ENCODE measurements at regions not wholly inside any gene's neighbourhood (a gene's known extent, or its start where the extent isn't known, plus 50 kb on each side); places are given as distances from the start of the nearest gene placed in this dataset.

- TF ChIP-seq RARB (CRISPR knock-in tag; IDR thresholded peaks at IDR 0.05) (no peak), CSRNP3 (CRISPR knock-in tag; IDR thresholded peaks at IDR 0.05) (no peak), PPARA (CRISPR knock-in tag; IDR thresholded peaks at IDR 0.05; ENCODE audit: borderline replicate concordance) (no peak), ZC3H10 (CRISPR knock-in tag; IDR thresholded peaks at IDR 0.05) (no peak), ZFP30 (CRISPR knock-in tag; IDR thresholded peaks at IDR 0.05) (no peak), ZFP3 (CRISPR knock-in tag; IDR thresholded peaks at IDR 0.05) (no peak), PATZ1 (CRISPR knock-in tag; IDR thresholded peaks at IDR 0.05; ENCODE audit: borderline replicate concordance) (no peak), POU6F1 (CRISPR knock-in tag; IDR thresholded peaks at IDR 0.05; ENCODE audit: borderline replicate concordance, low read depth) (no peak), CREB5 (CRISPR knock-in tag; IDR thresholded peaks at IDR 0.05; ENCODE audit: low read depth) (no peak), ISL1 (CRISPR knock-in tag; IDR thresholded peaks at IDR 0.05) (no peak)
These were observed 758.0 kb upstream of the ZEB2 start for GRCh38 chr2:145277922-145278321.
